Cardiac muscle cell (in vitro differentiated cells and primary cell): ENCODE measurements at regions not wholly inside any gene's neighbourhood (a gene's known extent, or its start where the extent isn't known, plus 50 kb on each side); places are given as distances from the start of the nearest gene placed in this dataset.

ENCODE experiments used
- DNase-seq, 2 donors: peaks; one replicate each; pipeline versions ENCODE4 v3.0.0 to v3.0.0-alpha.2; 2010 to 2017; ENCODE audit warnings: low read depth in 1 of 2, low spot score in 1 of 2
- H3K27ac ChIP-seq: fragments of 200-600 bp; sonication (generic); 2 replicates; pipeline ENCODE4 v1.5.1; 2016
- H3K27me3 ChIP-seq: fragments of 200-600 bp; sonication (generic); 2 replicates; pipeline ENCODE4 v1.6.0; 2016; ENCODE audit warnings: control low read depth
- H3K36me3 ChIP-seq: fragments of 200-600 bp; sonication (generic); 2 replicates; pipeline ENCODE4 v1.5.1; 2016; ENCODE audit warnings: control low read depth
- H3K4me1 ChIP-seq: fragments of 200-600 bp; sonication (generic); 2 replicates; pipeline ENCODE4 v1.8.1; 2017; ENCODE audit warnings: low read depth, mild to moderate bottlenecking, mixed run types
- H3K4me3 ChIP-seq: fragments of 200-600 bp; sonication (generic); 2 replicates; pipeline ENCODE4 v1.5.1; 2016; ENCODE audit warnings: mild to moderate bottlenecking
- H3K9me3 ChIP-seq: fragments of 200-600 bp; sonication (generic); 2 replicates; pipeline ENCODE4 v1.5.1; 2017; ENCODE audit warnings: low read depth, mild to moderate bottlenecking, control low read depth
- TF ChIP-seq, protein P1 (sequence below): IDR thresholded peaks from 2 replicates; pipeline ENCODE4 v1.5.1; 2012; ENCODE audit warnings: low read depth, mild to moderate bottlenecking, low read length

- H3K9me3 ChIP-seq = no peaks in the 10 kb centered on the region
- TF ChIP-seq, protein P1, sequence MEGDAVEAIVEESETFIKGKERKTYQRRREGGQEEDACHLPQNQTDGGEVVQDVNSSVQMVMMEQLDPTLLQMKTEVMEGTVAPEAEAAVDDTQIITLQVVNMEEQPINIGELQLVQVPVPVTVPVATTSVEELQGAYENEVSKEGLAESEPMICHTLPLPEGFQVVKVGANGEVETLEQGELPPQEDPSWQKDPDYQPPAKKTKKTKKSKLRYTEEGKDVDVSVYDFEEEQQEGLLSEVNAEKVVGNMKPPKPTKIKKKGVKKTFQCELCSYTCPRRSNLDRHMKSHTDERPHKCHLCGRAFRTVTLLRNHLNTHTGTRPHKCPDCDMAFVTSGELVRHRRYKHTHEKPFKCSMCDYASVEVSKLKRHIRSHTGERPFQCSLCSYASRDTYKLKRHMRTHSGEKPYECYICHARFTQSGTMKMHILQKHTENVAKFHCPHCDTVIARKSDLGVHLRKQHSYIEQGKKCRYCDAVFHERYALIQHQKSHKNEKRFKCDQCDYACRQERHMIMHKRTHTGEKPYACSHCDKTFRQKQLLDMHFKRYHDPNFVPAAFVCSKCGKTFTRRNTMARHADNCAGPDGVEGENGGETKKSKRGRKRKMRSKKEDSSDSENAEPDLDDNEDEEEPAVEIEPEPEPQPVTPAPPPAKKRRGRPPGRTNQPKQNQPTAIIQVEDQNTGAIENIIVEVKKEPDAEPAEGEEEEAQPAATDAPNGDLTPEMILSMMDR = no peak
Measured at GRCh38 chr7:68805159-68805558, 793.1 kb upstream of the AUTS2 start.

GRCh38 chr7:68807666-68808065 is 790.6 kb upstream of the AUTS2 start:
- H3K36me3 ChIP-seq = no peaks in the 10 kb centered on the region
- H3K9me3 ChIP-seq = no peaks in the 10 kb centered on the region
- no peak overlapping the region for H3K4me3 ChIP-seq
- H3K4me1 ChIP-seq = no peaks in the 10 kb centered on the region
- DNase-seq = no peak
- no peaks in the 10 kb centered on the region for H3K27me3 ChIP-seq
- TF ChIP-seq, protein P1 = no peak
- no peak overlapping the region for H3K27ac ChIP-seq

More at GRCh38 chr7:68805159-68805558, 793.1 kb upstream of the AUTS2 start:
- no peaks in the 10 kb centered on the region for H3K4me1 ChIP-seq
- no peak overlapping the region for H3K27ac ChIP-seq
- no peaks in the 10 kb centered on the region for H3K27me3 ChIP-seq
- no peak for DNase-seq
- no peaks in the 10 kb centered on the region for H3K36me3 ChIP-seq
- no peak overlapping the region for H3K4me3 ChIP-seq

GRCh38 chr7:68813551-68814080 is 784.7 kb upstream of the AUTS2 start:
- H3K4me1 ChIP-seq = no peaks in the 10 kb centered on the region
- no peak for DNase-seq
- H3K27ac ChIP-seq = no peak overlapping the region
- H3K4me3 ChIP-seq = no peak overlapping the region
- H3K9me3 ChIP-seq = no peaks in the 10 kb centered on the region
- TF ChIP-seq, protein P1 = no peak
- no peaks in the 10 kb centered on the region for H3K36me3 ChIP-seq
- no peaks in the 10 kb centered on the region for H3K27me3 ChIP-seq

DNA sequence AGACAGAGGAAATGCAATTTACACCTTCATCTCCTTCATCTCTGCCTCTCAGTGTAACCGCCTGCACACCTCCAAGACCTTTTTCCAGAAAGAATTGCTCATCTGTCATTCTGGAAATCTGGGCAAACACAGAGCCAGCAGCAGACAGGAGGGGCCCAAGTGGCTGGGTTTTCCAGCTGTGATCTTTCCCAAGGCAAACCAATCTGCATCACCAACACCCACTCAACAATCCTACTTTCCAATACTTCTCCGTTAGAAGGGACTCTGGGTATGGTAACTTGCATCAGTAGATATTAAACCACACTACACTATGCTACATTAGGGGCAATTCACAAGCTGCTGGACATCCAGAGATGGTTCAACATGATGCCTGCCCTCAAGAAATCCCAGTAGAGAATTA is 781.8 kb upstream of the AUTS2 start:
- Histone ChIP-seq H3K9me3 (no peaks in the 10 kb centered on the region), H3K27me3 (no peaks in the 10 kb centered on the region), H3K36me3 (no peaks in the 10 kb centered on the region), H3K4me3 (no peak overlapping the region), H3K27ac (no peak overlapping the region), H3K4me1 (no peaks in the 10 kb centered on the region)
- no peak for DNase-seq
- TF ChIP-seq, protein P1 = no peak

DNA sequence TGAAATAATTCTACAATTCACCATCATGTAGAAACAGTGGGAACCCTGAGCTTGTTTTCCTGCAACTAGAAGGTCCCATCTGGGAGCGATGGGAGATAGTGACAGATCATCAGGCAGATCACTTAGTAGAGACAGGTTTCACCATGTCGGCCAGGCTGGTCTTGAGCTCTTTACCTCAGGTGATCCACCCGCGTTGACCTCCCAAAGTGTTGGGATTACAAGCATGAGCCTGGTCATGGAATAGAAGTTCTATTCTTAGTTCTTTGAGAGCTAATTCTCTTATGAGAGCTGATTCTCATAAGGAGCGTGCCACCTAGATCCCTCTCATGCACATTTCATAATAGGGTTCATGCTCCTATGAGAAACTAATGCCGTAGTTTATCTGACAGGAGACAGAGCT is 778.0 kb upstream of the AUTS2 start:
- Histone ChIP-seq H3K36me3 (no peaks in the 10 kb centered on the region), H3K27ac (no peak overlapping the region), H3K4me3 (no peak overlapping the region), H3K4me1 (no peaks in the 10 kb centered on the region), H3K9me3 (no peaks in the 10 kb centered on the region), H3K27me3 (no peaks in the 10 kb centered on the region)
- DNase-seq = no peak
- TF ChIP-seq, protein P1 = no peak

- Histone ChIP-seq H3K4me1 (no peaks in the 10 kb centered on the region), H3K36me3 (no peaks in the 10 kb centered on the region), H3K4me3 (no peak overlapping the region), H3K27ac (no peak overlapping the region), H3K27me3 (no peaks in the 10 kb centered on the region), H3K9me3 (no peaks in the 10 kb centered on the region)
- DNase-seq = peak in 1 of 2 donors; percentile 22
- TF ChIP-seq, protein P1 = no peak
Measured at GRCh38 chr7:68821846-68822245, 776.4 kb upstream of the AUTS2 start.
